ENCODE measurements at regions not wholly inside any gene's neighbourhood (a gene's known extent, or its start where the extent isn't known, plus 50 kb on each side); places are given as distances from the start of the nearest gene placed in this dataset.

- FAIRE-seq (no peak), DNase-seq (ENCODE audit: insufficient read length, low spot score) (no peak)
- TF ChIP-seq POLR2A (IDR thresholded peaks at IDR 0.05; ENCODE audit: low read depth, low read length), result no peak
- TF ChIP-seq POU2F2 (IDR thresholded peaks at IDR 0.05; ENCODE audit: low read depth, low read length), result no peak
- no peak for TF ChIP-seq POLR2AphosphoS5 (IDR thresholded peaks at IDR 0.05; ENCODE audit: low read depth, low read length)
- no peak for TF ChIP-seq TAF1 (IDR thresholded peaks at IDR 0.05; ENCODE audit: low read depth, low read length)
- TF ChIP-seq SPI1 (IDR thresholded peaks at IDR 0.05; ENCODE audit: low read depth, low read length), result no peak
- no peak for TF ChIP-seq PAX5 (IDR thresholded peaks at IDR 0.05; ENCODE audit: insufficient read depth, low read length, severe bottlenecking)
Measured at GRCh38 chr11:45486461-45486860, 179.0 kb downstream of the CHST1 start.

- FAIRE-seq (no peak), DNase-seq (ENCODE audit: insufficient read length, low spot score) (no peak)
- TF ChIP-seq SPI1 (IDR thresholded peaks at IDR 0.05; ENCODE audit: low read depth, low read length) (no peak), PAX5 (IDR thresholded peaks at IDR 0.05; ENCODE audit: insufficient read depth, low read length, severe bottlenecking) (no peak), POLR2A (IDR thresholded peaks at IDR 0.05; ENCODE audit: low read depth, low read length) (no peak), TAF1 (IDR thresholded peaks at IDR 0.05; ENCODE audit: low read depth, low read length) (no peak), POLR2AphosphoS5 (IDR thresholded peaks at IDR 0.05; ENCODE audit: low read depth, low read length) (no peak), POU2F2 (IDR thresholded peaks at IDR 0.05; ENCODE audit: low read depth, low read length) (no peak)
Measured at GRCh38 chr11:45485070-45485707, 180.2 kb downstream of the CHST1 start.

GRCh38 chr11:45484326-45484883 lies 181.0 kb downstream of the CHST1 start:
- TF ChIP-seq PAX5 (IDR thresholded peaks at IDR 0.05; ENCODE audit: insufficient read depth, low read length, severe bottlenecking), result no peak
- no peak for TF ChIP-seq POLR2AphosphoS5 (IDR thresholded peaks at IDR 0.05; ENCODE audit: low read depth, low read length)
- TF ChIP-seq TAF1 (IDR thresholded peaks at IDR 0.05; ENCODE audit: low read depth, low read length), result no peak
- no peak for FAIRE-seq
- no peak for DNase-seq (ENCODE audit: insufficient read length, low spot score)

- DNase-seq (ENCODE audit: insufficient read length, low spot score) (no peak), FAIRE-seq (no peak)
- TF ChIP-seq PAX5 (IDR thresholded peaks at IDR 0.05; ENCODE audit: insufficient read depth, low read length, severe bottlenecking) (no peak), POU2F2 (IDR thresholded peaks at IDR 0.05; ENCODE audit: low read depth, low read length) (no peak), POLR2A (IDR thresholded peaks at IDR 0.05; ENCODE audit: low read depth, low read length) (no peak), TAF1 (IDR thresholded peaks at IDR 0.05; ENCODE audit: low read depth, low read length) (no peak)
Measured at GRCh38 chr11:45483416-45483815, 182.0 kb downstream of the CHST1 start.

GRCh38 chr11:45482331-45482730 lies 183.1 kb downstream of the CHST1 start:
- TF ChIP-seq POLR2A (IDR thresholded peaks at IDR 0.05; ENCODE audit: low read depth, low read length) (no peak), SPI1 (IDR thresholded peaks at IDR 0.05; ENCODE audit: low read depth, low read length) (no peak), PAX5 (IDR thresholded peaks at IDR 0.05; ENCODE audit: insufficient read depth, low read length, severe bottlenecking) (no peak), POLR2AphosphoS5 (IDR thresholded peaks at IDR 0.05; ENCODE audit: low read depth, low read length) (no peak), POU2F2 (IDR thresholded peaks at IDR 0.05; ENCODE audit: low read depth, low read length) (no peak), TAF1 (IDR thresholded peaks at IDR 0.05; ENCODE audit: low read depth, low read length) (no peak)
- FAIRE-seq, result no peak

GRCh38 chr11:45481026-45481425 lies 184.4 kb downstream of the CHST1 start:
- no peak for FAIRE-seq
- TF ChIP-seq SPI1 (IDR thresholded peaks at IDR 0.05; ENCODE audit: low read depth, low read length) (no peak), POLR2A (IDR thresholded peaks at IDR 0.05; ENCODE audit: low read depth, low read length) (no peak), POLR2AphosphoS5 (IDR thresholded peaks at IDR 0.05; ENCODE audit: low read depth, low read length) (no peak), PAX5 (IDR thresholded peaks at IDR 0.05; ENCODE audit: insufficient read depth, low read length, severe bottlenecking) (no peak), POU2F2 (IDR thresholded peaks at IDR 0.05; ENCODE audit: low read depth, low read length) (no peak), TAF1 (IDR thresholded peaks at IDR 0.05; ENCODE audit: low read depth, low read length) (no peak)
- no peak for DNase-seq (ENCODE audit: insufficient read length, low spot score)

More at GRCh38 chr11:45482331-45482730, 183.1 kb downstream of the CHST1 start:
- DNase-seq (ENCODE audit: insufficient read length, low spot score), result no peak

GRCh38 chr11:45477588-45477987 lies 187.8 kb downstream of the CHST1 start:
- FAIRE-seq, result no peak
- TF ChIP-seq PAX5 (IDR thresholded peaks at IDR 0.05; ENCODE audit: insufficient read depth, low read length, severe bottlenecking), result no peak
- no peak for TF ChIP-seq POLR2AphosphoS5 (IDR thresholded peaks at IDR 0.05; ENCODE audit: low read depth, low read length)
- TF ChIP-seq TAF1 (IDR thresholded peaks at IDR 0.05; ENCODE audit: low read depth, low read length), result no peak

GRCh38 chr11:45476126-45476525 lies 189.3 kb downstream of the CHST1 start:
- FAIRE-seq, result no peak
- no peak for DNase-seq (ENCODE audit: insufficient read length, low spot score)
- TF ChIP-seq POU2F2 (IDR thresholded peaks at IDR 0.05; ENCODE audit: low read depth, low read length) (no peak), TAF1 (IDR thresholded peaks at IDR 0.05; ENCODE audit: low read depth, low read length) (no peak), POLR2AphosphoS5 (IDR thresholded peaks at IDR 0.05; ENCODE audit: low read depth, low read length) (no peak)

More at GRCh38 chr11:45477588-45477987, 187.8 kb downstream of the CHST1 start:
- DNase-seq (ENCODE audit: insufficient read length, low spot score), result no peak

- DNase-seq (ENCODE audit: insufficient read length, low spot score) (no peak), FAIRE-seq (no peak)
- TF ChIP-seq SPI1 (IDR thresholded peaks at IDR 0.05; ENCODE audit: low read depth, low read length) (no peak), PAX5 (IDR thresholded peaks at IDR 0.05; ENCODE audit: insufficient read depth, low read length, severe bottlenecking) (no peak), POLR2A (IDR thresholded peaks at IDR 0.05; ENCODE audit: low read depth, low read length) (no peak), TAF1 (IDR thresholded peaks at IDR 0.05; ENCODE audit: low read depth, low read length) (no peak)
Measured at GRCh38 chr11:45475173-45475572, 189.0 kb upstream of the SYT13 start.

- no peak for FAIRE-seq
- no peak for DNase-seq (ENCODE audit: insufficient read length, low spot score)
Measured at GRCh38 chr11:45473341-45473895, 187.3 kb upstream of the SYT13 start.

More at GRCh38 chr11:45473341-45473895, 187.3 kb upstream of the SYT13 start:
- TF ChIP-seq POU2F2 (IDR thresholded peaks at IDR 0.05; ENCODE audit: low read depth, low read length) (no peak), SPI1 (IDR thresholded peaks at IDR 0.05; ENCODE audit: low read depth, low read length) (no peak), TAF1 (IDR thresholded peaks at IDR 0.05; ENCODE audit: low read depth, low read length) (no peak), POLR2A (IDR thresholded peaks at IDR 0.05; ENCODE audit: low read depth, low read length) (no peak), PAX5 (IDR thresholded peaks at IDR 0.05; ENCODE audit: insufficient read depth, low read length, severe bottlenecking) (no peak), POLR2AphosphoS5 (IDR thresholded peaks at IDR 0.05; ENCODE audit: low read depth, low read length) (no peak)
